HuH-7.5 (cell line): ENCODE measurements at regions not wholly inside any gene's neighbourhood (a gene's known extent, or its start where the extent isn't known, plus 50 kb on each side); places are given as distances from the start of the nearest gene placed in this dataset.
"Not testable (repeated sequence)": the region's sequence is repeated elsewhere in the genome, so short reads cannot be mapped to it uniquely, and the experiment has no call there.

Source experiments
- DNase-seq: peaks from one replicate; pipeline ENCODE4 v3.0.0; 2011; ENCODE audit warnings: low spot score

GRCh38 chr10:3874990-3875841, 90.2 kb upstream of the KLF6 start:
- DNase-seq, result no peak

GRCh38 chr10:3874610-3874989, 89.6 kb upstream of the KLF6 start:
- not testable (repeated sequence) for DNase-seq

GRCh38 chr10:3873728-3874461, 88.9 kb upstream of the KLF6 start:
- no peak for DNase-seq

- no peak for DNase-seq
Observed at GRCh38 chr10:3872712-3873329, 87.8 kb upstream of the KLF6 start.

GRCh38 chr10:3871424-3871996, 86.5 kb upstream of the KLF6 start:
- no peak for DNase-seq

- no peak for DNase-seq
Observed at GRCh38 chr10:3869036-3869435, 84.0 kb upstream of the KLF6 start.

GRCh38 chr10:3868271-3868664, 83.3 kb upstream of the KLF6 start:
- no peak for DNase-seq

GRCh38 chr10:3867454-3868270, 82.7 kb upstream of the KLF6 start:
- DNase-seq, result no peak

- DNase-seq, result no peak
Observed at GRCh38 chr10:3866332-3866731, 81.3 kb upstream of the KLF6 start.

GRCh38 chr10:3865565-3865964, 80.6 kb upstream of the KLF6 start:
- no peak for DNase-seq

GRCh38 chr10:3861795-3862194, 76.8 kb upstream of the KLF6 start:
- DNase-seq, result no peak

GRCh38 chr10:3858051-3858845, 73.2 kb upstream of the KLF6 start:
- DNase-seq, result no peak

GRCh38 chr10:3857318-3857717, 72.3 kb upstream of the KLF6 start:
- no peak for DNase-seq

GRCh38 chr10:3856593-3856992, 71.6 kb upstream of the KLF6 start:
- DNase-seq, result no peak

GRCh38 chr10:3853547-3854303, 68.7 kb upstream of the KLF6 start:
- no peak for DNase-seq

- DNase-seq, result no peak
Observed at GRCh38 chr10:3853016-3853415, 68.0 kb upstream of the KLF6 start.

- peak; percentile 48 for DNase-seq
Observed at GRCh38 chr10:3852147-3852904, 67.3 kb upstream of the KLF6 start.

GRCh38 chr10:3850999-3851937, 66.3 kb upstream of the KLF6 start:
- DNase-seq, result no peak
